IPS-NIHi11 (cell line): ENCODE measurements at regions not wholly inside any gene's neighbourhood (a gene's known extent, or its start where the extent isn't known, plus 50 kb on each side); places are given as distances from the start of the nearest gene placed in this dataset.
"Not testable (repeated sequence)": the region's sequence is repeated elsewhere in the genome, so short reads cannot be mapped to it uniquely, and the experiment has no call there.

Source experiments
- DNase-seq: peaks from one replicate; pipeline ENCODE4 v3.0.0; 2012; ENCODE audit warnings: mixed read lengths, low spot score

DNA sequence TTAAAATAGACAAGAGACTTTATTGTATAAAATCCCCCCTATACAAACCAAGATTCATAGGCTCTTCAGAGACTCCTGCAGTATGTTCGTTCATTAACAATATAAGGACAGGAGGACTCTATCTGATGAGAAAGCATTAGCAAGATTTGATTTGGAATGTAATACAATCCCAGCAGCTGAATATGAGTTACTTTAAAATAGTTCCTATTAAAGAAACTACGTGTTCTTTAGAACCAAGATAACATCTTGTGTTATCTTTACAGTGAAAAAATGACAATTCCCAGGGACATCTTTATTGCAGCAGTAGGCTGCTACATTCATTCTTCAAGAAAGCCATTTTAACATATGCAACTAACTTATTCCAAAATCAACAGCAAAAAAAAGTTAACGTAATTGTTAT is 1360.1 kb upstream of the GJE1 start:
- no peak for DNase-seq

DNA sequence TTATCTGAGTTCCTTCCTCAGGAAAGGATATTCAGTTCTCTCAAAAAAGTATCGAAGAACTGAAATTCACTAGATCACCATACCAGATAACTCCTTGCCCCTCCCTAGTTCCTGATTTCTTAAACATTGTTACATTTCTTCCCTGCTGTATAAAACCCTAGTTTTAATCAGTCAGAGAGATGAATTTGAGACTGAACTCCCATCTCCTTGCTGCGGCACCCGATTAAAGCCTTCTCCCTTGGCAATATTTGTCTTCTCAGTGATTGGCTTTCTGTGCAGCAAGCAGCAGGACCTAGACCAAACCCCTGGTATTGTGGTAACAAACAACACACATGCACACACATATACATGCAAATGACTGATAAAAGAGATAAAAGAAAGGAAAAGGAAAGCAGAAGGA is 1364.6 kb upstream of the GJE1 start:
- DNase-seq: no peak

GRCh38 chr6:140766999-140767398 is 1365.7 kb upstream of the GJE1 start:
- no peak for DNase-seq

DNA sequence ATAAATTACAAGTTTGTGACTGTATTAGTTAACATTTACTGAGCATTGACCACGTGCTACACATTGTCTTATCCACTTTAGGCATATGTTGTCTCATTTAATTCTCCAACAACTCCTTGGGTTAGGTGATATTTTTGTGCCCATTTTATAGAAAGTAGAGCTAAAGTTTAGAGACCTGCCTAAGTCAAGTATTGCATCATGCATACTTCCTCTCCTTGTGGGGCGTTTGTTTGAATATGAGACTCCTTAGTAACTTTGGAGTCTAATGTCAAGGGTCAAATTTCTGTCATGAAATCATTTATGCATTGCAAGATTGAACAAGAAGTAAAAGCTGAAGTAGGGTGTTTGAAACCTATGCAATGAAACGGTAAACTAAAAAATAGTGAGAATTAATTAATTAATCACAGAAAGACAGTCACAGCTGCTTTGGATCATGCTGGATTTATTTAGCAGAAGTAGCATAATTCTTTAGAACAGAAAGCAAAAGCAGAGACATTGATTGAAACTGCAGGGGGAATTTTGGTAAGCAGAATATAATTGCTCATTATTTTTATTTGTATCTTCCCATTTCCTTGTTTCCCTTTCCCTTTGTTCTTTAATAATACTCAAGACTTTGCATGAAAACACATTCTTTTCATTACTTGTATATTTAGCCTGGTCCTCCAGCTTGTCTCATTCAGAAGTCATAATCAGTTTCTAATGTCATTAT is 1374.4 kb upstream of the GJE1 start:
- no peak for DNase-seq

- no peak for DNase-seq
These were observed 1377.8 kb upstream of the CITED2 start for GRCh38 chr6:140752234-140752633.

- no peak for DNase-seq
These were observed 1372.7 kb upstream of the CITED2 start for GRCh38 chr6:140747114-140747513.

GRCh38 chr6:140744659-140745320 is 1370.3 kb upstream of the CITED2 start:
- no peak for DNase-seq

- no peak for DNase-seq
These were observed 1361.8 kb upstream of the CITED2 start for GRCh38 chr6:140736231-140736630.

GRCh38 chr6:140732991-140733390 is 1358.5 kb upstream of the CITED2 start:
- DNase-seq: no peak

- DNase-seq: no peak
These were observed 1357.7 kb upstream of the CITED2 start for GRCh38 chr6:140732155-140732554.

DNA sequence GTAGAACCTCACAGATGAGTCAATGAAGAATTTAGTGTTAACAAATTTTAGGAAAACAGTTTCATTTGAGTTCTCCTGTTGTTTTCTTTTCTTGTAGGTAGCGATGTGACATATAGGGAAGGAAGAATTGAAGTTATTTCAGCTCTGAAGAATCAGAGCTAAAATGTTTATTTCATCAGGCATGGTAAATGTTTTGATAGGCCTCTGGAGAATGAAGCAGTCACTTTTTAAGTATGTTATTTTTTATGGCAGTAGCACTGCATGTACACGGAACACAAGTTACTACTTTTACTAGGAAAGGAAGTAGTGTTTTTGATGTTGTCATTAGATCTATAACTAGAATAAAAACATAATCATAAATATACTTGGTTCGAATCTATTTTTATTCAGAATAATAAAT is 1357.3 kb upstream of the CITED2 start:
- DNase-seq: no peak

DNA sequence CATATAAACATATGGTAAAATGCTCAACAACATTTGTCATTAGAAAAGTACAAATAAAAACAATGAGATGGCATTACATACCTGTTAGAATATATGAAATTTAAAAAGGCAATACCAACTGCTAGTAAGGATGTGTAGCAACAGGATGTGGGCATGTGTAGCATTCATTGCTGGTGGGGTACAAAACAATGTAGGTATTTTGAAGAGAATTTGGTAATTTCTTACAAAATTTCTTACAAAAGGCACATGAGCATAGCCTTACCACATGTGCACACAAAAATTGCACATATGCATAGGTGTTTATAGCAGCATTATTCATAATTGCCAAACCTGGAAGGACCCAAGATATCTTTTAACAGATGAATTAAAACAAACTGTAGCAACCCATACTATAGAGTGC is 1355.1 kb upstream of the CITED2 start:
- no peak for DNase-seq

DNA sequence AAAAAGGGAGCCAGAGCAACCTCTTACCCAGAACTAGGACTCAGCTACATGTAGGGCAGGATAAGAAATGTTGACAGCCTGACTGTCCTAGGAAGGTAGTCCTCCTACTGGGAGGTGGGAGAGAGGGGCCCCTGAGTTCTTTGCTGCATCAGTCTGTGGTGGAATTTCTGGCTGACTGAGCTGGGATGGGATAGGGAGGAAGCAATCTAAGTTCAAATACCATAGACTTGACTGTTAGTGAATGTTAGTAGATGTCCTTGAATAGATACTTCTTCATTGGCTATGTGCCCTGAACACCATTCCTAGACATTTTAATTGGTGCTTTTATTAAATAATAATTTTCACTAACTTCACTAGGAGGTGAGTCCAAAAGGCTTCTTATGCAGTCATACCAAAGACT is 1343.6 kb upstream of the CITED2 start:
- no peak for DNase-seq

- DNase-seq: no peak
These were observed 1339.0 kb upstream of the CITED2 start for GRCh38 chr6:140713495-140713894.

DNA sequence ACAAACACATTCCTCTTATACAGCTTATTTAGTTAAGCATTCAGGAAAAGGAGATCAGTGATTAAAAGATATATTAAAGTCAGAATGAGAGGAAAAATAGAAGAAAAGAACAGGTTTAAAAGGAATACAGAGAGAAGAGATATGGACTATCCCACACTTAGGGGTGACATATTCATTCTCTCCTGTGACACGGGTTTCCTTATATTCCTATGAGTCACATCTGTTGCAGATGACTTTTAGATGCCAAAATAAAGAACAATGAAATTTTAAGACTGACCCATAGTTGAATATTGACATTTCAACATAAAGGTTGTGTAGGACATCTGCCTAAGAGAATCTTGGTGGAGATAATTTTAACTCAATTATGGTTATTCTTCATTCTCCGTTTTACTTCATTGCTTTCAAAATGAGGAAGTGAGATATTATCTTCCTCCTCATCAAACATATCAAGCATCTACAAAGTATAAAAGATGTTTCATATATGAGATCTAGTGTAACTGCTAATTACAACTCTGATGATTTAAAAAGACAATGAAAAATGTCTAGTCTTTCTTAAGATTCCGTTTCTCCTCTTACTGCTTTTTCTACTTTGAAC is 1336.7 kb upstream of the CITED2 start:
- DNase-seq: no peak

GRCh38 chr6:140708441-140708840 is 1334.0 kb upstream of the CITED2 start:
- DNase-seq: no peak

GRCh38 chr6:140704008-140704407 is 1329.6 kb upstream of the CITED2 start:
- DNase-seq: not testable (repeated sequence)

DNA sequence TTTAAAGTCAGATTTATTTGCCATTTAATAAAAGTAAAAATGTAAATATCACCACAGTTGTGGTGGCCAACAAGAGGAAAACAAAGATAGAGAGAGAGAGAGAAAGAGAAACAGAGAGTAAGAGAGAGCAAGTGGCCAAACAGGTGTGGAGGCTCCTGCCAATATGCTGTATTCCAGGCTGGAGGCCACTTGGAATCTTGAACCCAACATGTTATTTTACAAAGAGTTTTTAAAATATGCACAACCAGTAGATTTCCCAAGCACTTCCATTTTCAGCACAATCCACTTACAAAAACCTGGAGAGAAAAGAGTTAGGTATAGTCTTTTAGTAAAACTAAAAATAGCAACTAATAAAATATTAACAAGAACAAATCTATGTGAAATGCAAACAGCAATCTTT is 1323.1 kb upstream of the CITED2 start:
- DNase-seq: no peak

DNA sequence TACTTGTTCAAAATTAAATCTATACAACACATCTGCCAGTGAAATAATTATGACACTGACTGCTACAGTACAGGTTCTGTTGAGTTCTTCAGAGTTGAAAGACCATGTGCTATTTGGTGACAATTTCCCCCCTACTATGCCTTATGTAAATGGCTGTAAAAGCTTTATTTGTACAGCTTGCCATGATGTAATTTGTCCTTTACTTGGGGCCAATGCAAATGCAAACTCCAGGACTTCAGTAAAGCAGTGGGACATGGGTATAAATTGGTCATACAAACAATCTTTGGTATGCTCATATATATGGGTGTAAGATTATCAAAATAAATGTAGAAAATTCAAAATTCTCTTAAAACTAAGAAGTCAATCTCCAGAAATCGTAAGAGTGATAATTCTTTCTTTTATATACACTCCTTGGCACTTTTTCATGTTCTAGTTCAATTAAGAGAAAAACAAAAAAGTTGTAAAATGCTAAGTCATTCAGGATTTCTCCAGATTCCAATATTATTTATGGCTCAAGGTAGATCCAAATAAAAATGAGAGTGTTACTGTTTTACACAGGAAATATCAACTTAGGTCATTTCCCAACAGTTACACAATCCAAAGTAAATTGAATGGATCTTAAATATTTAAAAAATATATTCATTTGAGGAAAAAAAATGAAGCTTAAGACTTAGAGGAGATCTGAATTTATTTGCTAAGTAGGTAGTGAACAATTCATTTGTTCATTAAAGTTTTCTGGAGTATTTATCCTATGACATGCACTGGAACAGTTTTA is 1310.5 kb upstream of the CITED2 start:
- DNase-seq: no peak

GRCh38 chr6:140677781-140678528 is 1303.5 kb upstream of the CITED2 start:
- DNase-seq: no peak

- no peak for DNase-seq
These were observed 1297.5 kb upstream of the CITED2 start for GRCh38 chr6:140671926-140672325.

- DNase-seq: no peak
These were observed 1295.6 kb upstream of the CITED2 start for GRCh38 chr6:140670021-140670420.
